Stomach (tissue), 8 donors: ENCODE measurements at regions not wholly inside any gene's neighbourhood (a gene's known extent, or its start where the extent isn't known, plus 50 kb on each side); places are given as distances from the start of the nearest gene placed in this dataset.

ENCODE experiments used
- DNase-seq, 2 donors: peaks; one replicate each; pipeline versions ENCODE4 v3.0.0 to v3.0.0-alpha.2; 2013 to 2019
- H3K27ac ChIP-seq, 5 donors: fragments of 200-600 bp in 4 of 5; sonication (generic) in 4 of 5; one replicate each; pipeline ENCODE4 v1.5.1; 2013 to 2019; ENCODE audit warnings: mild to moderate bottlenecking in 1 of 5, moderate library complexity in 1 of 5
- H3K27me3 ChIP-seq, 3 donors: fragments of 200-600 bp; sonication (generic); one replicate each; pipeline ENCODE4 v1.5.1; 2017 to 2019; ENCODE audit warnings: mixed run types in 1 of 3
- H3K36me3 ChIP-seq, 4 donors: fragments of 200-600 bp; sonication (generic); 1 replicate in 3 of 4; 2 replicates in 1 of 4; pipeline ENCODE4 v1.5.1; 2016 to 2019
- H3K4me1 ChIP-seq, 4 donors: fragments of 200-600 bp; sonication (generic); one replicate each; pipeline ENCODE4 v1.5.1; 2016 to 2019
- H3K4me3 ChIP-seq, 4 donors: fragments of 200-600 bp; sonication (generic) in 3 of 4; one replicate each; pipeline ENCODE4 v1.5.1; 2016 to 2019; ENCODE audit warnings: mild to moderate bottlenecking in 1 of 4
- H3K9me3 ChIP-seq, 4 donors: fragments of 200-600 bp; sonication (generic); one replicate each; pipeline ENCODE4 v1.5.1; 2016 to 2019
- EP300 ChIP-seq: sonication (generic); formaldehyde crosslinking; IDR thresholded peaks from one replicate; pipeline ENCODE4 v1.6.1; 2017; ENCODE audit warnings: antibody characterized with exemption
- POLR2A ChIP-seq, 4 donors: fragments of 450-650 bp; IDR thresholded peaks; one replicate each; pipeline ENCODE4 v1.6.1; 2016; ENCODE audit warnings: antibody characterized with exemption in 4 of 4, control low read depth in 2 of 4, mild to moderate bottlenecking in 1 of 4, moderate library complexity in 1 of 4
- POLR2AphosphoS5 ChIP-seq, 3 donors: sonication (generic); formaldehyde crosslinking; IDR thresholded peaks; one replicate each; pipeline ENCODE4 v1.6.1; 2016; ENCODE audit warnings: antibody characterized with exemption in 3 of 3
- WGBS, 5 donors: extraction: QIAGEN DNeasy Blood & Tissue Kit in 3 of 5; methylation state at CpG; one replicate each; pipeline versions ENCODE4 v1.1.5 to v1.1.7; 2013 to 2018; 5-methylcytosine and 5-hydroxymethylcytosine counted together
- intact Hi-C: fragments of 100-400 bp; cut with DNase I; formaldehyde crosslinking; loops from one replicate; pipeline ENCODE4 v1.15.1; 2023; ENCODE audit warnings: low total_unique reads
- TF ChIP-seq, protein P1 (sequence below), 7 experiments: fragments of 450-650 bp in 4 of 7; fragments of 200-600 bp in 3 of 7; sonication (generic) in 3 of 7; IDR thresholded peaks; one replicate each; pipeline ENCODE4 v1.5.1; 2016 to 2019; ENCODE audit warnings: antibody characterized with exemption in 7 of 7, control low read depth in 2 of 7, mild to moderate bottlenecking in 1 of 7
- donor health status: healthy with polysubstance abuse.
- donor health status: Bipolar disorder and iron deficiency.
- donor health status: healthy.

- Histone ChIP-seq H3K36me3 (no peaks in the 10 kb centered on the region), H3K27me3 (no peaks in the 10 kb centered on the region), H3K27ac (no peak overlapping the region), H3K4me3 (no peak overlapping the region), H3K4me1 (peaks cover 0 to 11% (median 0%) of the 10 kb centered on the region in 4 donors), H3K9me3 (no peaks in the 10 kb centered on the region)
- DNase-seq: no peak
- WGBS, 5 donors: 45 to 77% (median 50%) methylated on average over 1 of the region's 1 CpG
- intact Hi-C loops: no loop called here
- TF ChIP-seq, protein P1, sequence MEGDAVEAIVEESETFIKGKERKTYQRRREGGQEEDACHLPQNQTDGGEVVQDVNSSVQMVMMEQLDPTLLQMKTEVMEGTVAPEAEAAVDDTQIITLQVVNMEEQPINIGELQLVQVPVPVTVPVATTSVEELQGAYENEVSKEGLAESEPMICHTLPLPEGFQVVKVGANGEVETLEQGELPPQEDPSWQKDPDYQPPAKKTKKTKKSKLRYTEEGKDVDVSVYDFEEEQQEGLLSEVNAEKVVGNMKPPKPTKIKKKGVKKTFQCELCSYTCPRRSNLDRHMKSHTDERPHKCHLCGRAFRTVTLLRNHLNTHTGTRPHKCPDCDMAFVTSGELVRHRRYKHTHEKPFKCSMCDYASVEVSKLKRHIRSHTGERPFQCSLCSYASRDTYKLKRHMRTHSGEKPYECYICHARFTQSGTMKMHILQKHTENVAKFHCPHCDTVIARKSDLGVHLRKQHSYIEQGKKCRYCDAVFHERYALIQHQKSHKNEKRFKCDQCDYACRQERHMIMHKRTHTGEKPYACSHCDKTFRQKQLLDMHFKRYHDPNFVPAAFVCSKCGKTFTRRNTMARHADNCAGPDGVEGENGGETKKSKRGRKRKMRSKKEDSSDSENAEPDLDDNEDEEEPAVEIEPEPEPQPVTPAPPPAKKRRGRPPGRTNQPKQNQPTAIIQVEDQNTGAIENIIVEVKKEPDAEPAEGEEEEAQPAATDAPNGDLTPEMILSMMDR (IDR thresholded peaks at IDR 0.05): no peak
- TF ChIP-seq POLR2A (IDR thresholded peaks at IDR 0.05) (no peak), POLR2AphosphoS5 (IDR thresholded peaks at IDR 0.05) (no peak), EP300 (no peak)
These were observed 606.6 kb downstream of the TBL1XR1 start for GRCh38 chr3:176590722-176591121.

DNA sequence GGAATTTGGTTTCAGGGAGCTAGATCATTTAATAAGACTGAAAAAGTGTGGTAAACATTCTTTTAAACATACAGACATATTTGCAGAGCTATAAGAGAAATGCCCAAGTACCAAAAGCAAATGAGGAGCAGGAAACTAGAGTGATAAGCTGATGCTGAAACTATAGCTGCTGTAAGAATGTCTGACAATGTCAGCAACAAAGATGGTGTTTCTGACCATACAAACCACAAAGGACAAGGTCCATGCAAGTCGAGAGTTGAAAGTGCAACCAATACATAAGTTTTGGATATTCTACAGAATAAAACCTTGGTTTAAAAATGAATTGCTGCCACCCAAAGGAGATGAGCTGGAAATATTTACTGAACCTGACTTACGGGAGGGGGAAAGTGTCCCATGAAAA lies 610.2 kb downstream of the TBL1XR1 start:
- no peaks in the 10 kb centered on the region for H3K36me3 ChIP-seq
- H3K27ac ChIP-seq: no peak overlapping the region
- H3K4me1 ChIP-seq: peaks cover 0 to 11% (median 0%) of the 10 kb centered on the region in 4 donors
- TF ChIP-seq POLR2A (IDR thresholded peaks at IDR 0.05) (no peak), EP300 (no peak), POLR2AphosphoS5 (IDR thresholded peaks at IDR 0.05) (no peak)
- TF ChIP-seq, protein P1 (IDR thresholded peaks at IDR 0.05): no peak
- H3K27me3 ChIP-seq: no peaks in the 10 kb centered on the region
- H3K4me3 ChIP-seq: no peak overlapping the region
- intact Hi-C loops: no loop called here
- DNase-seq: no peak
- peaks cover 0 to 6% (median 0%) of the 10 kb centered on the region in 4 donors for H3K9me3 ChIP-seq
- 53 to 83% (median 83%) methylated on average over 2 of the region's 2 CpGs for WGBS, 5 donors

DNA sequence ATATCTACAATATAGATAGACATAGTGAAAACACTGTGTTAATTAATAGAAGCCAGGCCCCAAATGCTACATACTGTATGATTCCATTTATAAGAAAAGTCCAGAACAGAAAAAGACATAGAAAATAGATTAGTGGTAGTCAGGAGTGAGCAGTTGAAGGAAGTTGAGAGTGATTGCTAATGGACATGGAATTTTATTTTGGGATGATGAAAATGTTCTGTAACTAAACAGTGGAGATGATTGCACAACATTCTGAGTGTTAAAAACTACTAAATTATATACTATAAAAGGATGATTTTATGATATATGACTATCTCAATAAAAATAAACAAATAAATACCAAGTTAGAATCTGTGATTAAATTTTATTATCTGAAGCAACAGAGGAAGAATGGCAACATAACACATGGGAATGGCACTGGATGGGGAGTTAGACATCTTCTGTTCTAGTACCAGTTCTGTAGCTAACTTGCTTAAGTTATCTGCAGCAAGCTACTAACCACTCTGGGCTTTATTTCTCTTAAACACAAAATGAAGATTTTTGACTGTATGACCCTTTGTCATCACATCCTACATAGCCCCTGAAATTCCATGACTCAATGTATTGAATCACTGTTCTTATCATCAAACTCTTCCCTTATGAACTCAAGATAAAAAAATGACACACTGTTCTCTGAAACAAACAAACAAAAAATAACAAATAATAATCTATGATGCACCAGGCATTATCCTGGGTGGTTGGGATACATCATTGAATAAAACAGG lies 612.7 kb downstream of the TBL1XR1 start:
- Histone ChIP-seq H3K9me3 (peaks cover 0 to 6% (median 0%) of the 10 kb centered on the region in 4 donors), H3K27ac (no peak overlapping the region), H3K4me3 (no peak overlapping the region), H3K4me1 (no peaks in the 10 kb centered on the region), H3K27me3 (no peaks in the 10 kb centered on the region), H3K36me3 (no peaks in the 10 kb centered on the region)
- TF ChIP-seq POLR2AphosphoS5 (IDR thresholded peaks at IDR 0.05) (no peak), POLR2A (IDR thresholded peaks at IDR 0.05) (no peak), EP300 (no peak)
- TF ChIP-seq, protein P1 (IDR thresholded peaks at IDR 0.05): no peak
- intact Hi-C loops: no loop called here
- no peak for DNase-seq

- no peak overlapping the region for H3K27ac ChIP-seq
- DNase-seq: no peak
- H3K4me1 ChIP-seq: no peaks in the 10 kb centered on the region
- H3K27me3 ChIP-seq: no peaks in the 10 kb centered on the region
- peaks cover 0 to 6% (median 0%) of the 10 kb centered on the region in 4 donors for H3K9me3 ChIP-seq
- no peak overlapping the region for H3K4me3 ChIP-seq
- TF ChIP-seq, protein P1 (IDR thresholded peaks at IDR 0.05): no peak
- TF ChIP-seq EP300: no peak
- no peak for TF ChIP-seq POLR2AphosphoS5 (IDR thresholded peaks at IDR 0.05)
- TF ChIP-seq POLR2A (IDR thresholded peaks at IDR 0.05): no peak
- H3K36me3 ChIP-seq: no peaks in the 10 kb centered on the region
- intact Hi-C loops: no loop called here
- WGBS, 5 donors: 83 to 93% (median 89%) methylated on average over 1 of the region's 1 CpG
These were observed 613.3 kb downstream of the TBL1XR1 start for GRCh38 chr3:176583956-176584355.
